ENCODE measurements at regions not wholly inside any gene's neighbourhood (a gene's known extent, or its start where the extent isn't known, plus 50 kb on each side); places are given as distances from the start of the nearest gene placed in this dataset.
A peak's percentile ranks its signal among the peaks of the same experiment; 100 is the strongest.

DNA sequence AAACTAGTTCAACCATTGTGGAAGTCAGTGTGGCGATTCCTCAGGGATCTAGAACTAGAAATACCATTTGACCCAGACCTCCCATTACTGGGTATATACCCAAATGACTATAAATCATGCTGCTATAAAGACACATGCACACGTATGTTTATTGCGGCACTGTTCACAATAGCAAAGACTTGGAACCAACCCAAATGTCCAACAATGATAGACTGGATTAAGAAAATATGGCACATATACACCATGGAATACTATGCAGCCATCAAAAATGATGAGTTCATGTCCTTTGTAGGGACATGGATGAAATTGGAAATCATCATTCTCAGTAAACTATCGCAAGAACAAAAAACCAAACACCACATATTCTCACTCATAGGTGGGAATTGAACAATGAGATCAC is 754.7 kb upstream of the ADGRB3 start (continued):
- TF ChIP-seq, protein P1, sequence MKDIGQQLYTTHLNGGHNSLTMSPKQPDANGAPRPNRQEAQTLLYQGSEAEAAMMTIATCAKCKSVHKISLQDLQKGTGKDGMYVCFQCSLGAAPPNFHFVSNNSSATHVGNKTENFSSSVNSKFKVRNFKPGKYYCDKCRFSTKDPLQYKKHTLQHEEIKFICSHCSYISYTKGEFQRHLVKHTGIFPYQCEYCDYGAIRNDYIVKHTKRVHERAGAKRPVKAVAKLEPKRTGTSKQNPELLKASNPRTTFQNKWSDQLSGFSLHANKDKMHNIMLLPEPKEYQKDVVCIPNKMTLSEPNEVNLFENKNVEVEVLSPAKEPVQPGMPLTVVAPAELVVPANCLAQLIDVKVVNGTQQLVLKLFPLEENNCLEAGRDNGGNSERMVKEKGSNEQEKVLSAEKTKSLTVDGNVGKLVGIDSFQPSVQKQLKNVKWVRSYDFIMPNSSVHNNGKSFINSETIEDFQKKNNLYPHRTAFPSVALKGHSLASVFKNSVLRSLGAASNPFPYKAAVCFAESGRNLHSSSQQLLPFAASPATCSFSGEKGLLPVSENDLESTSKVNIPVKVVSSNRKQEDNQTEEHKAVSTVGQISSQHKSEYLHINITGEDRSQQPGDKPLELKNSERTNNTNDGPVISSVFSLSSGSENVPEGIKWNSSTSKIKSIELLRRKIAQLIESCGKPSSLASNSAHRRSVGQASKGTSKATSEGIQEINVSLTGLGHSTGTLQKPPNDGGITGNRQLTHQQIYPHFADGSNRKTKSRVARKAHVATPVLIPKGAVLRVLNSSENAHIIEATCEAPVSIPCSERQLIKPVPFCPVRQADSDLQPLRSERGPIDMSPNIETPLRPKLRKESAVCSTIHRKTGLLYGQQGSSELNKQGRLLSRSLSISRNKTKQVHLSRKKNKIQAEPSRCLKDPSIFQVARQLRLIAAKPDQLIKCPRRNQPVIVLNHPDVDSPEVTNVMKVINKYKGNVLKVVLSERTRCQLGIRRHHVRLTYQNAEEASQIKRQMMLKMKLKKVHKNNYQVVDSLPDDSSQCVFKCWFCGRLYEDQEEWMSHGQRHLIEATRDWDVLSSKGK (CRISPR knock-in tag; IDR thresholded peaks at IDR 0.05), result 0 out of 2 replicates have a peak, but pooled peaks have one; percentile 75
- TF ChIP-seq NCOR1 (IDR thresholded peaks at IDR 0.05) (peak; percentile 61), ZSCAN32 (CRISPR knock-in tag; IDR thresholded peaks at IDR 0.05) (peak; percentile 77), EWSR1 (IDR thresholded peaks at IDR 0.05; ENCODE audit: borderline replicate concordance, low read depth, partially characterized antibody) (peak; percentile 60), ZNF212 (CRISPR knock-in tag; IDR thresholded peaks at IDR 0.05) (peak; percentile 70), ERF (CRISPR knock-in tag; IDR thresholded peaks at IDR 0.05) (peak; percentile 75; the same call in 1 of the 2 replicates), ZBTB17 (CRISPR knock-in tag; IDR thresholded peaks at IDR 0.05) (peak; percentile 78; the same call in 1 of the 2 replicates), ILF3 (IDR thresholded peaks at IDR 0.05; ENCODE audit: borderline replicate concordance) (peak; percentile 84; the same call in 1 of the 2 replicates), POLR2A (conservative IDR thresholded peaks at IDR 0.05) (peak; percentile 87)
- TF ChIP-seq, protein P2, sequence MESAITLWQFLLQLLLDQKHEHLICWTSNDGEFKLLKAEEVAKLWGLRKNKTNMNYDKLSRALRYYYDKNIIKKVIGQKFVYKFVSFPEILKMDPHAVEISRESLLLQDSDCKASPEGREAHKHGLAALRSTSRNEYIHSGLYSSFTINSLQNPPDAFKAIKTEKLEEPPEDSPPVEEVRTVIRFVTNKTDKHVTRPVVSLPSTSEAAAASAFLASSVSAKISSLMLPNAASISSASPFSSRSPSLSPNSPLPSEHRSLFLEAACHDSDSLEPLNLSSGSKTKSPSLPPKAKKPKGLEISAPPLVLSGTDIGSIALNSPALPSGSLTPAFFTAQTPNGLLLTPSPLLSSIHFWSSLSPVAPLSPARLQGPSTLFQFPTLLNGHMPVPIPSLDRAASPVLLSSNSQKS (CRISPR knock-in tag; IDR thresholded peaks at IDR 0.05), result peak; percentile 80; the same call in 1 of the 2 replicates
- TF ChIP-seq, protein P3, sequence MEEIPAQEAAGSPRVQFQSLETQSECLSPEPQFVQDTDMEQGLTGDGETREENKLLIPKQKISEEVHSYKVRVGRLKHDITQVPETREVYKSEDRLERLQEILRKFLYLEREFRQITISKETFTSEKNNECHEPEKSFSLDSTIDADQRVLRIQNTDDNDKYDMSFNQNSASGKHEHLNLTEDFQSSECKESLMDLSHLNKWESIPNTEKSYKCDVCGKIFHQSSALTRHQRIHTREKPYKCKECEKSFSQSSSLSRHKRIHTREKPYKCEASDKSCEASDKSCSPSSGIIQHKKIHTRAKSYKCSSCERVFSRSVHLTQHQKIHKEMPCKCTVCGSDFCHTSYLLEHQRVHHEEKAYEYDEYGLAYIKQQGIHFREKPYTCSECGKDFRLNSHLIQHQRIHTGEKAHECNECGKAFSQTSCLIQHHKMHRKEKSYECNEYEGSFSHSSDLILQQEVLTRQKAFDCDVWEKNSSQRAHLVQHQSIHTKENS (CRISPR knock-in tag; IDR thresholded peaks at IDR 0.05), result peak; percentile 92
- TF ChIP-seq, protein P4, sequence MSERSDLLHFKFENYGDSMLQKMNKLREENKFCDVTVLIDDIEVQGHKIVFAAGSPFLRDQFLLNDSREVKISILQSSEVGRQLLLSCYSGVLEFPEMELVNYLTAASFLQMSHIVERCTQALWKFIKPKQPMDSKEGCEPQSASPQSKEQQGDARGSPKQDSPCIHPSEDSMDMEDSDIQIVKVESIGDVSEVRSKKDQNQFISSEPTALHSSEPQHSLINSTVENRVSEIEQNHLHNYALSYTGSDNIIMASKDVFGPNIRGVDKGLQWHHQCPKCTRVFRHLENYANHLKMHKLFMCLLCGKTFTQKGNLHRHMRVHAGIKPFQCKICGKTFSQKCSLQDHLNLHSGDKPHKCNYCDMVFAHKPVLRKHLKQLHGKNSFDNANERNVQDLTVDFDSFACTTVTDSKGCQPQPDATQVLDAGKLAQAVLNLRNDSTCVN (CRISPR knock-in tag; IDR thresholded peaks at IDR 0.05), result peak; percentile 96
- TF ChIP-seq, protein P5, sequence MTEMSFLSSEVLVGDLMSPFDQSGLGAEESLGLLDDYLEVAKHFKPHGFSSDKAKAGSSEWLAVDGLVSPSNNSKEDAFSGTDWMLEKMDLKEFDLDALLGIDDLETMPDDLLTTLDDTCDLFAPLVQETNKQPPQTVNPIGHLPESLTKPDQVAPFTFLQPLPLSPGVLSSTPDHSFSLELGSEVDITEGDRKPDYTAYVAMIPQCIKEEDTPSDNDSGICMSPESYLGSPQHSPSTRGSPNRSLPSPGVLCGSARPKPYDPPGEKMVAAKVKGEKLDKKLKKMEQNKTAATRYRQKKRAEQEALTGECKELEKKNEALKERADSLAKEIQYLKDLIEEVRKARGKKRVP (CRISPR knock-in tag; IDR thresholded peaks at IDR 0.05), result peak; percentile 50
- TF ChIP-seq, protein P6, sequence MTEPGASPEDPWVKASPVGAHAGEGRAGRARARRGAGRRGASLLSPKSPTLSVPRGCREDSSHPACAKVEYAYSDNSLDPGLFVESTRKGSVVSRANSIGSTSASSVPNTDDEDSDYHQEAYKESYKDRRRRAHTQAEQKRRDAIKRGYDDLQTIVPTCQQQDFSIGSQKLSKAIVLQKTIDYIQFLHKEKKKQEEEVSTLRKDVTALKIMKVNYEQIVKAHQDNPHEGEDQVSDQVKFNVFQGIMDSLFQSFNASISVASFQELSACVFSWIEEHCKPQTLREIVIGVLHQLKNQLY (CRISPR knock-in tag; conservative IDR thresholded peaks at IDR 0.05), result peak in 1 of 2 experiments; percentile 35; a peak in 1 of 4 replicates
- TF ChIP-seq, protein P7, sequence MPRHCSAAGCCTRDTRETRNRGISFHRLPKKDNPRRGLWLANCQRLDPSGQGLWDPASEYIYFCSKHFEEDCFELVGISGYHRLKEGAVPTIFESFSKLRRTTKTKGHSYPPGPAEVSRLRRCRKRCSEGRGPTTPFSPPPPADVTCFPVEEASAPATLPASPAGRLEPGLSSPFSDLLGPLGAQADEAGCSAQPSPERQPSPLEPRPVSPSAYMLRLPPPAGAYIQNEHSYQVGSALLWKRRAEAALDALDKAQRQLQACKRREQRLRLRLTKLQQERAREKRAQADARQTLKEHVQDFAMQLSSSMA (CRISPR knock-in tag; IDR thresholded peaks at IDR 0.05), result 0 out of 2 replicates have a peak, but pooled peaks have one; percentile 67

Data from K562 (cell line).